ENCODE measurements at regions not wholly inside any gene's neighbourhood (a gene's known extent, or its start where the extent isn't known, plus 50 kb on each side); places are given as distances from the start of the nearest gene placed in this dataset.

GRCh38 chr19:31421856-31422255 lies 72.6 kb upstream of the TSHZ3 start:
- WGBS (ENCODE audit: low lambda C conversion rate, missing lambda C conversion rate): 87% methylated on average over 20 of the region's 20 CpGs
- no peak for DNase-seq (ENCODE audit: low spot score)
- Histone ChIP-seq H3K27ac (no peak overlapping the region), H3K27me3 (peaks cover 6% of the 10 kb centered on the region), H2AFZ (no peak overlapping the region), H3K9me2 (replicated peaks; ENCODE audit: insufficient read depth) (no peaks in the 10 kb centered on the region), H3K36me3 (replicated peaks; ENCODE audit: insufficient read depth, low read depth) (no peaks in the 10 kb centered on the region), H3K9me3 (ENCODE audit: low read depth) (no peaks in the 10 kb centered on the region), H3K4me2 (no peak overlapping the region), H3K79me2 (no peaks in the 10 kb centered on the region), H3K4me3 (no peak overlapping the region), H3K4me1 (ENCODE audit: insufficient read depth) (no peaks in the 10 kb centered on the region), H4K20me1 (ENCODE audit: insufficient read depth, poor library complexity, severe bottlenecking) (no peaks in the 10 kb centered on the region)
- no peak for TF ChIP-seq EZH2phosphoT487 (IDR thresholded peaks at IDR 0.05; ENCODE audit: low read depth, severe bottlenecking, unreplicated experiment)
- no peak for TF ChIP-seq EZH2 (IDR thresholded peaks at IDR 0.05; ENCODE audit: borderline replicate concordance)
- TF ChIP-seq CTCF (IDR thresholded peaks at IDR 0.05; ENCODE audit: poor library complexity): no peak

- peaks cover 6% of the 10 kb centered on the region for H3K27me3 ChIP-seq
- no peaks in the 10 kb centered on the region for H3K36me3 ChIP-seq (replicated peaks; ENCODE audit: insufficient read depth, low read depth)
Observed at GRCh38 chr19:31423896-31424295, 74.7 kb upstream of the TSHZ3 start.

GRCh38 chr19:31424861-31425620 lies 75.8 kb upstream of the TSHZ3 start:
- WGBS (ENCODE audit: low lambda C conversion rate, missing lambda C conversion rate): 32% methylated on average over 9 of the region's 9 CpGs
- TF ChIP-seq EZH2 (IDR thresholded peaks at IDR 0.05; ENCODE audit: borderline replicate concordance) (no peak), EZH2phosphoT487 (IDR thresholded peaks at IDR 0.05; ENCODE audit: low read depth, severe bottlenecking, unreplicated experiment) (no peak), CTCF (IDR thresholded peaks at IDR 0.05; ENCODE audit: poor library complexity) (no peak)
- Histone ChIP-seq H3K4me1 (ENCODE audit: insufficient read depth) (no peaks in the 10 kb centered on the region), H3K79me2 (no peaks in the 10 kb centered on the region), H3K36me3 (replicated peaks; ENCODE audit: insufficient read depth, low read depth) (no peaks in the 10 kb centered on the region), H3K9me3 (ENCODE audit: low read depth) (no peaks in the 10 kb centered on the region), H2AFZ (peak overlapping the region; percentile 30), H3K27me3 (peaks cover 6% of the 10 kb centered on the region), H4K20me1 (ENCODE audit: insufficient read depth, poor library complexity, severe bottlenecking) (no peaks in the 10 kb centered on the region), H3K4me2 (peak overlapping the region; percentile 32), H3K9me2 (replicated peaks; ENCODE audit: insufficient read depth) (no peaks in the 10 kb centered on the region), H3K27ac (no peak overlapping the region), H3K4me3 (no peak overlapping the region)
- no peak for DNase-seq (ENCODE audit: low spot score)

More at GRCh38 chr19:31423896-31424295, 74.7 kb upstream of the TSHZ3 start:
- no peaks in the 10 kb centered on the region for H3K4me1 ChIP-seq (ENCODE audit: insufficient read depth)
- H3K79me2 ChIP-seq: no peaks in the 10 kb centered on the region
- H3K27ac ChIP-seq: no peak overlapping the region
- WGBS (ENCODE audit: low lambda C conversion rate, missing lambda C conversion rate): 96% methylated on average over 2 of the region's 2 CpGs
- no peak for DNase-seq (ENCODE audit: low spot score)
- H3K9me3 ChIP-seq (ENCODE audit: low read depth): no peaks in the 10 kb centered on the region
- no peak overlapping the region for H3K4me2 ChIP-seq
- no peak overlapping the region for H2AFZ ChIP-seq
- no peak overlapping the region for H3K4me3 ChIP-seq
- no peaks in the 10 kb centered on the region for H4K20me1 ChIP-seq (ENCODE audit: insufficient read depth, poor library complexity, severe bottlenecking)
- TF ChIP-seq EZH2 (IDR thresholded peaks at IDR 0.05; ENCODE audit: borderline replicate concordance) (no peak), EZH2phosphoT487 (IDR thresholded peaks at IDR 0.05; ENCODE audit: low read depth, severe bottlenecking, unreplicated experiment) (no peak), CTCF (IDR thresholded peaks at IDR 0.05; ENCODE audit: poor library complexity) (no peak)
- H3K9me2 ChIP-seq (replicated peaks; ENCODE audit: insufficient read depth): no peaks in the 10 kb centered on the region
